ENCODE measurements at regions not wholly inside any gene's neighbourhood (a gene's known extent, or its start where the extent isn't known, plus 50 kb on each side); places are given as distances from the start of the nearest gene placed in this dataset.

DNA sequence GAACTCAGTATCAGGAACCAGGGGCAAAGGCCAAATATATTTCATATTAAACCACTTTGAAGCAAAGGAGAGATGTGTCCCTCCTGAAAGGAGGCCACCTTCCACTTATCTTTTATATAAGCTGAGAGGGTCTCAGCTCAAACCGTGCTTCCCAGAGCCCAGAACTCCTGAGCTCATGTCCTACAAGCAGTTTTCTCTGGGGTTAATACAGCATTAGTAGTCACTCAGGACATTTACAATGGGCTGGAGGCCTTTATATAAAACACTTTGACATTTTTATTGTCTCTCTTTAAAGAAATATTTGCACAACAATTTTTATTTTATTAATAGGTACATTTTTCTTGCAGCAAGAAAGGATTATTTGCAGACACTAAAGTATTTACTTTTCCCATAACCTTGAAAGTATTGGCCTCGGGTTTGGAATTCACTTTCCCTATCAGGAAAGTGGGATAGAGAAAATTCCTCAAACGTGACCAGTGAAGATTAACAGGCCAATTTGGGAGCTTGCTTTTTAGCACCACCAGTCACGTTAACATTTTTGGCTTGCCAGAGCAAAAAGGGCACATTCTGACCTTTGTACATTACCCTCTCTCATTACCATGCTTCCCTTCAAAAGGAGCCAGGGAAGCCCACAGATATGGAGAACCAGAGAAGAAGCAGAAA is 464.9 kb upstream of the NRP1 start:
- no peak for DNase-seq (ENCODE audit: low read depth)
- TF ChIP-seq, protein P1, sequence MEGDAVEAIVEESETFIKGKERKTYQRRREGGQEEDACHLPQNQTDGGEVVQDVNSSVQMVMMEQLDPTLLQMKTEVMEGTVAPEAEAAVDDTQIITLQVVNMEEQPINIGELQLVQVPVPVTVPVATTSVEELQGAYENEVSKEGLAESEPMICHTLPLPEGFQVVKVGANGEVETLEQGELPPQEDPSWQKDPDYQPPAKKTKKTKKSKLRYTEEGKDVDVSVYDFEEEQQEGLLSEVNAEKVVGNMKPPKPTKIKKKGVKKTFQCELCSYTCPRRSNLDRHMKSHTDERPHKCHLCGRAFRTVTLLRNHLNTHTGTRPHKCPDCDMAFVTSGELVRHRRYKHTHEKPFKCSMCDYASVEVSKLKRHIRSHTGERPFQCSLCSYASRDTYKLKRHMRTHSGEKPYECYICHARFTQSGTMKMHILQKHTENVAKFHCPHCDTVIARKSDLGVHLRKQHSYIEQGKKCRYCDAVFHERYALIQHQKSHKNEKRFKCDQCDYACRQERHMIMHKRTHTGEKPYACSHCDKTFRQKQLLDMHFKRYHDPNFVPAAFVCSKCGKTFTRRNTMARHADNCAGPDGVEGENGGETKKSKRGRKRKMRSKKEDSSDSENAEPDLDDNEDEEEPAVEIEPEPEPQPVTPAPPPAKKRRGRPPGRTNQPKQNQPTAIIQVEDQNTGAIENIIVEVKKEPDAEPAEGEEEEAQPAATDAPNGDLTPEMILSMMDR (conservative IDR thresholded peaks at IDR 0.05; ENCODE audit: low read depth, low read length), result no peak
- no peak overlapping the region for H3K4me3 ChIP-seq (ENCODE audit: low read depth, low read length)

DNA sequence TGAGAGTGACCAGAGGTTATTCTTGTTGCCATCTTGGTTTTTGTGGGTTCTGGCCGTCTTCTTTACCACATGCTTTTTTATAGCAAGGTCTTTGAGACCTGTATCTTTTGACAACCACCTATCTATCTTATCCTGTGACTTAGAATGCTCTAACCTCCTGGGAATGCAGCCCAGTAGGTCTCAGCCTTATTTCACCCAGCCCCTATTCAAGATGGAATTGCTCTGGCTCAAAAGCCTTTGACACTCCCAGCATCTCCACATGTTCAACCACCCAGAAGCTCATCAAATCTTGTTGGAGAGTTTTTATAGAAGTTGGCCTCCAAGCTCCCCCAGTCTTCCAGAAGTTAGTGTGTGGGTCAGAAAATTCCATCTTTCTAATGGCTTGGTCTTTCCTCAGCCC is 464.3 kb upstream of the NRP1 start:
- no peak overlapping the region for H3K4me3 ChIP-seq (ENCODE audit: low read depth, low read length)
- DNase-seq (ENCODE audit: low read depth), result no peak
- TF ChIP-seq, protein P1 (conservative IDR thresholded peaks at IDR 0.05; ENCODE audit: low read depth, low read length), result no peak

DNA sequence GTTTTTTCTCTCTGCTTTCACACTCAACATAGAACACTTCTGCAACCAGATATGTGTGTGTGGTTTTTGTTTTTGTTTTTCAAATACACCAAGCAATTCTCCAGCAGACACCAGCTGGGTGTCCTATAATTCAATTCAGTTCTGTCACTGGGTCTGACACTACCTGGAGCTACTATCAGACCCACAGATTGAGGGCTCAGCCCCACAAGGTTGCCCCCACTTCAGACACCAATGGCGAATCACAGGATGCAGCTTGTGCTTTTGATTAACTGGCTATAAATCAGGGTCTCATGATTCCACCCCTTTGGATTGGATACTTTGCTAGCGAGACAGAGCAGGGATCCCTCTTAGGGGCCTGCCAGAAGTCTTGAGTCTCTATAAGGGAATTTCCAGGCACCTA is 462.2 kb upstream of the NRP1 start:
- no peak for DNase-seq (ENCODE audit: low read depth)
- TF ChIP-seq, protein P1 (conservative IDR thresholded peaks at IDR 0.05; ENCODE audit: low read depth, low read length), result no peak
- no peak overlapping the region for H3K4me3 ChIP-seq (ENCODE audit: low read depth, low read length)

DNA sequence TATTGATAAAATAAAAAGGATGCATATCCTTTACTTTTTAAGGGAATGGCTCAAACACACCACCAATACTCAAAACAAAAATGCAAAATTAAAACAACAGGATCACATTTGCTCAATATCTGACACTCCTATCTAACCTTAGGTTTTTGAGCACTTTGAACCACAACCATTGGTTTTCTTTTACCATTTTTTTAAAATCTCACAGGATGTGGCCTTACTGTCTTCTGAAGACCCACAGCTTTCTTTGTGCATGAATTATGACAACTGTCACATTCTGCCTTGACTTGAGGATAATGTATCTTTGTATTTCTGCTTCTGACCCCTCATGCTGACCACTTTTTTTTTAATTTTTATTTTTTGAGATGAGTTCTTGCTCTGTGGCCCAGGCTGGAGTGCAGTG is 461.1 kb upstream of the NRP1 start:
- DNase-seq (ENCODE audit: low read depth), result no peak
- TF ChIP-seq, protein P1 (conservative IDR thresholded peaks at IDR 0.05; ENCODE audit: low read depth, low read length), result no peak
- H3K4me3 ChIP-seq (ENCODE audit: low read depth, low read length), result no peak overlapping the region

DNA sequence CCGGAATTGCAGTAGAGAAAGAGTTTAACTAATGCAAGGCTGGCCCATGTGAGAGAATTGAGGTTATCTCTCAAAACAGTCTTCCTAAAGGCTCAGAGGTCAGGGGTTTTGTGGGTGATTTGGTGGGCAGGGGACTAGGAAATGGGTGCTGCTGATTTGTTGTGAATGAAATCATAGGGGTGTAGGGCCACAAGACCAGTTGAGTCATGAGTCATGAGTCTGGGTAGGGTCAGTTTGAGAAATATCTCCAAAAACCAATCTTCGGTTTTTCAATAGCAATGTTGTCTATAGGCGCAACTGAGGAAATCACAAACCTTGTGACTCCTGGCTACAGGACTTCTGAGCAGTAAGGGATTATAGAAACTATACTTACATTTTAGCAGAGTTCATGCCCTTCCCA is 460.0 kb upstream of the NRP1 start:
- DNase-seq (ENCODE audit: low read depth), result no peak
- TF ChIP-seq, protein P1 (conservative IDR thresholded peaks at IDR 0.05; ENCODE audit: low read depth, low read length), result no peak
- no peak overlapping the region for H3K4me3 ChIP-seq (ENCODE audit: low read depth, low read length)

DNA sequence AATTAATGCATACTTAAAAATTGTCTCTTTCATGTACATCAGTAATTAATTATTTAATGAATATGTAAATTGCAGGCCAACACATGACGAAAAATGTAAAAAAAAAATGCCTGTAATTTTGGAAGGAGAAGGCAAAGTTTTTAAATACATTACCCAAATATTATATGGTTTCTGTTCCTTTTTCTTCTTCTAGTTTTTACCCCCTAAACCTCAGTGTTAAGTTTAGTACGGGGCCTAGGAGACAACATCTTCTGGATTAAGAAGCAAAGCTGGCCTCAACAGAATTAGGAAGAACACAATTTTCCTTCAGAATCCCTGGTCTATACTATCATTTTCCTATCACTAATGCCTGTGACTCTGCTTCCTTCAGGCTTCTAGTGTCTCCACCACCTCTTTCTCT is 459.3 kb upstream of the NRP1 start:
- no peak for DNase-seq (ENCODE audit: low read depth)
- H3K4me3 ChIP-seq (ENCODE audit: low read depth, low read length), result no peak overlapping the region
- TF ChIP-seq, protein P1 (conservative IDR thresholded peaks at IDR 0.05; ENCODE audit: low read depth, low read length), result no peak

DNA sequence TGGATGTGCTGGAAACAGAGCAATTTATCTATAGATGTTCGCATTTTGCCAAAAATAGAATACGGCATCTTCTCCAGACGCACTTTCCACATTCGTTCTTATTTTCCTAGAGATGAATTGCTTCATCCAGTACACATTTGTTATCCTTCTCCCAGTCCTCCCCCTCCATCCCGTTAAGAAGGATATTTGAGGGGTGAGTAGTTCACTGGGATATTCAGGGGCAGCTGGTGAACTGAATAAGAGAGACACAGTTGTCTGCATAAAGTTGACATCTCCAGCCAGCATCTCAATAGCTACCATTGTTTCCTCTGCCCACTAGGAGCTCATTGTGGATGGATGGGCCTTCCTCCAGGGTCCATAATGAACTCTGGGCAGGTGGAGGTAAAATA is 456.8 kb upstream of the NRP1 start:
- TF ChIP-seq, protein P1 (conservative IDR thresholded peaks at IDR 0.05; ENCODE audit: low read depth, low read length), result no peak
- no peak overlapping the region for H3K4me3 ChIP-seq (ENCODE audit: low read depth, low read length)
- DNase-seq (ENCODE audit: low read depth), result no peak
